Skeletal muscle satellite cell (primary cell): ENCODE measurements at regions not wholly inside any gene's neighbourhood (a gene's known extent, or its start where the extent isn't known, plus 50 kb on each side); places are given as distances from the start of the nearest gene placed in this dataset.
"Not testable (repeated sequence)": the region's sequence is repeated elsewhere in the genome, so short reads cannot be mapped to it uniquely, and the experiment has no call there.

Experiments
- H3K27me3 ChIP-seq: 2 replicates; pipeline ENCODE4 v1.7.0; 2013; ENCODE audit warnings: low read length; ENCODE audit not compliant: control insufficient read depth, insufficient read depth
- H3K36me3 ChIP-seq: 2 replicates; pipeline ENCODE4 v1.7.0; 2013; ENCODE audit warnings: mild to moderate bottlenecking, control low read depth, low read length; ENCODE audit not compliant: insufficient read depth
- H3K4me1 ChIP-seq: 2 replicates; pipeline ENCODE4 v1.7.0; 2013; ENCODE audit warnings: low read length; ENCODE audit not compliant: control insufficient read depth, insufficient read depth
- H3K4me2 ChIP-seq: 2 replicates; pipeline ENCODE4 v1.7.0; 2013; ENCODE audit warnings: mild to moderate bottlenecking, low read length
- H3K4me3 ChIP-seq: 2 replicates; pipeline ENCODE4 v1.7.0; 2013; ENCODE audit warnings: low read length
- H3K9ac ChIP-seq: 2 replicates; pipeline ENCODE4 v1.7.0; 2013; ENCODE audit warnings: mild to moderate bottlenecking, low read depth, low read length, moderate library complexity
- H3K9me3 ChIP-seq: replicated peaks from 2 replicates; pipeline ENCODE4 v1.7.0; 2013; ENCODE audit warnings: mild to moderate bottlenecking, control low read depth, low read length

DNA sequence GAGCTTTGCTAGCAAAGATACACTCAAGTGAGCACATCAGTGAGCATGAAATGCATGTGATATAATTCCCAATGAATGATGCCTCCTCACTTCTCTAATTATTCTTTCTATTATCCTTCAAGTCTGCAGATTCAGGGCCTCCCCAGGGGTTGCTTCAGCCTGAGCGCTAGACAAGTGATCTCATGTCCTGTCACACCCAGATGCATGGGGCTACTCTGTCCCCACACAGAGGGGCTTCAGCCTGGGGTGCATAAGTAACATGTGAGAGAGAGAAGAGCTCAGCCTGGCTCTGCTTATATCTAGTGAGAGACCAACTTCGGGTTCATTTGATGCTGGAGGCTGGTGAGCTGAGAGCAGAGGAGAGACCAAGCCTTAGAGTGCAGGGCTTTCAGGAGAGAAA lies 85.2 kb downstream of the VPREB1 start:
- Histone ChIP-seq H3K4me2 (no peak overlapping the region), H3K9me3 (no peaks in the 10 kb centered on the region), H3K36me3 (no peaks in the 10 kb centered on the region), H3K4me1 (no peaks in the 10 kb centered on the region), H3K9ac (no peak overlapping the region), H3K27me3 (peaks cover 2% of the 10 kb centered on the region), H3K4me3 (no peak overlapping the region)

DNA sequence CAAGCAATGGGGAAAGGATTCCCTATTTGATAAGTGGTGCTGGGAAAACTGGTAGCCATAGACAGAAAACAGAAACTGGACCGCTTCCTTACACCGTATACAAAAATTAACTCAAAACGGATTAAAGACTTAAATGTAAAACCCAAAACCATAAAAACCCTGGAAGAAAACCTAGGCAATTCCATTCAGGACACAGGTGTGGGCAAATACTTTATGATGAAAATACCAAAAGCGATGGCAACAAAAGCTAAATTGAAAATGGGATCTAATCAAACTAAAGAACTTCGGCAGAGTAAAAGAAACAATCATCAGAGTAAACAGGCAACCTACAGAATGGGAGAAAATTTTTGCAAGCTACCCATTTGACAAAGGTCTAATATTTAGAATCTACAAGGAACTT lies 91.1 kb downstream of the VPREB1 start:
- H3K36me3 ChIP-seq, H3K9ac ChIP-seq, H3K9me3 ChIP-seq, H3K4me2 ChIP-seq, H3K4me3 ChIP-seq, H3K4me1 ChIP-seq: not testable (repeated sequence)
- peaks cover 34% of the 10 kb centered on the region for H3K27me3 ChIP-seq

DNA sequence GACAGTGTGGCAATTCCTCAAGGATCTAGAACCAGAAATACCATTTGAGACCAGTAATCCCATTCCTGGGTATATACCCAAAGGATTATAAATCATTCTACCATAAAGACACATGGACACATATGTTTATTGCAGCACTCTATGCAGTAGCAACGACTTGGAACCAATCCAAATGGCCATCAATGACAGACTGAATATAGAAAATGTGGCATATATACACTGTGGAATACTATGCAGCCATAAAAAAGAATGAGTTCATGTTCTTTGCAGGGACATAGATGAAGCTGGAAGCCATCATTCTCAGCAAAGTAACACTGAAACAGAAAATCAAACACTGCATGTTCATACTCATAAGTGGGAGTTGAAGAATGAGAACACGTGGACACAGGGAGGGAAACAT lies 91.7 kb downstream of the VPREB1 start:
- not testable (repeated sequence) for H3K4me3 ChIP-seq, H3K4me1 ChIP-seq, H3K36me3 ChIP-seq, H3K9me3 ChIP-seq, H3K4me2 ChIP-seq, H3K9ac ChIP-seq
- peaks cover 38% of the 10 kb centered on the region for H3K27me3 ChIP-seq

DNA sequence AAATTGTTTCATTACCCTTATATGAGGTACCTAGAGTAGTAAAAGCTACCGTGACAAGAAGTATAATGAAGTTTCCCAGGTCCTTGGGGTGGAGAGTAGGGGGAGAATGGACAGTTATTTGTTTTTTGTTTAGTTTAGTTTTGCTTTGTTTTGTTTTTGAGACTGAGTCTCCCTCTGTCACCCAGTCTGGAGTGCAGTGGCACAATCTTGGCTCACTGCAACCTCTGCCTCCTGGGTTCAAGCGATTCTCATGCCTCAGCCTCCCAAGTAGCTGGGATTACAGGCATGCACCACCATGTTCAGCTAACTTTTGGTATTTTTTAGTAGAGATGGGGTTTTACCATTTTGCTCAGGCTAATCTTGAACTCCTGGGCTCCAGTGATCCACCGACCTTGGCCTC lies 94.2 kb downstream of the VPREB1 start:
- peaks cover 44% of the 10 kb centered on the region for H3K27me3 ChIP-seq
- not testable (repeated sequence) for H3K4me2 ChIP-seq, H3K9ac ChIP-seq, H3K9me3 ChIP-seq, H3K4me1 ChIP-seq, H3K36me3 ChIP-seq, H3K4me3 ChIP-seq

DNA sequence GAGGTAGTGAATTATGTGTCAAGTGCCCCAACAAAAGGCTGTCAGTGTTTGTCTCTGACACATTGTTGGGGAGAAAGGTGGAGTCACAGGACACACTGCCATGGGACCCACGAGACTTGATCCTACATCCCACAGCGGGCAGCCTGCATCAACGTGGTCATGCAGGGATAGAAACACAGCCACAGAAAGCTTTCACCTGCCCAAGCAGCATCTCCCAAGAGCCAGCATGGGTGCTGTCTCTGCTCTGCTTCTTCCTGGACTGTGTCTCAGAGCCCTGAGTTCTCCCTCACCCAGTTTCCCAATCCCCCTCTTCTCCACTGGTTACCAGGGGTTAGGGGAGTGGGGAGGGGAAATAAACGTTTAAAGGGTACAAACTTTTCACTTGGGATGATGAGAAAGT lies 97.2 kb downstream of the VPREB1 start:
- no peak overlapping the region for H3K4me2 ChIP-seq

DNA sequence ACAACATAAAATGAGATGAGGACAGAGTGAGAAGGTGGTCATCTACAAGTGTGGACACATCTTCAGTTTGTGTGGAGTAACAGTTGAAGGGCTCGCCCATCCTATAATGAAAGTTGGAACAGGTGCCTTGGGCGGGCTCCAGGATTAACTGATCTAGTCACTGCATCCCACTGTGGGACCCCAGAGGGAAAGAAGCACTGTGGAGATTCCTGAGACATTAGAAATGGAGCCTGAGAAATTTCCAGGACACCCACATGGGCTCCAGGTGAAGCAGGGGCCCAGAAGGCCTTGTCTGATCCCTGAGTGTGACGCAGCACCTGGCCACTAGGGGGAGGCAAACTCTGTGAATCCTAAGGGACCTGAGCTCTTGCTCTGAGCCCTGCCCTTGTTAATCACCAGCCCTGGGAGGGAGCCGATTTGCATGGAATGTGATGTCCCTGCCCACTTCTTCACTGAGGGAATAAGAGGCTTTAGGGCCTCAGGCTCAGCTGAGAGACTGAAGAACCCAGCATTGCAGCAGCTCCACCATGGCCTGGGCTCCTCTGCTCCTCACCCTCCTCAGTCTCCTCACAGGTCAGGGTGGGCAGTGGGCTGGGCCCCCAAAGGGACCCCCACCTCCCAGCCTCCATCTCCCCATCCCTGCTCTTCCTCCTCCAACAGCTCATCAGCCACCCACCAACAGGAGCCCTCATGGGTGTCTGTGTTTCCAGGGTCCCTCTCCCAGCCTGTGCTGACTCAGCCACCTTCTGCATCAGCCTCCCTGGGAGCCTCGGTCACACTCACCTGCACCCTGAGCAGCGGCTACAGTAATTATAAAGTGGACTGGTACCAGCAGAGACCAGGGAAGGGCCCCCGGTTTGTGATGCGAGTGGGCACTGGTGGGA lies 98.4 kb downstream of the VPREB1 start:
- no peak overlapping the region for H3K9ac ChIP-seq
- H3K9me3 ChIP-seq: no peaks in the 10 kb centered on the region
- no peak overlapping the region for H3K4me2 ChIP-seq
- H3K36me3 ChIP-seq: no peaks in the 10 kb centered on the region
- H3K4me3 ChIP-seq: no peak overlapping the region
- peaks cover 48% of the 10 kb centered on the region for H3K27me3 ChIP-seq
- no peaks in the 10 kb centered on the region for H3K4me1 ChIP-seq

More for the DNA sequence above, 97.2 kb downstream of the VPREB1 start:
- H3K9ac ChIP-seq: no peak overlapping the region
- peaks cover 42% of the 10 kb centered on the region for H3K27me3 ChIP-seq
- H3K4me1 ChIP-seq: no peaks in the 10 kb centered on the region
- H3K4me3 ChIP-seq: no peak overlapping the region
- no peaks in the 10 kb centered on the region for H3K9me3 ChIP-seq
- no peaks in the 10 kb centered on the region for H3K36me3 ChIP-seq

DNA sequence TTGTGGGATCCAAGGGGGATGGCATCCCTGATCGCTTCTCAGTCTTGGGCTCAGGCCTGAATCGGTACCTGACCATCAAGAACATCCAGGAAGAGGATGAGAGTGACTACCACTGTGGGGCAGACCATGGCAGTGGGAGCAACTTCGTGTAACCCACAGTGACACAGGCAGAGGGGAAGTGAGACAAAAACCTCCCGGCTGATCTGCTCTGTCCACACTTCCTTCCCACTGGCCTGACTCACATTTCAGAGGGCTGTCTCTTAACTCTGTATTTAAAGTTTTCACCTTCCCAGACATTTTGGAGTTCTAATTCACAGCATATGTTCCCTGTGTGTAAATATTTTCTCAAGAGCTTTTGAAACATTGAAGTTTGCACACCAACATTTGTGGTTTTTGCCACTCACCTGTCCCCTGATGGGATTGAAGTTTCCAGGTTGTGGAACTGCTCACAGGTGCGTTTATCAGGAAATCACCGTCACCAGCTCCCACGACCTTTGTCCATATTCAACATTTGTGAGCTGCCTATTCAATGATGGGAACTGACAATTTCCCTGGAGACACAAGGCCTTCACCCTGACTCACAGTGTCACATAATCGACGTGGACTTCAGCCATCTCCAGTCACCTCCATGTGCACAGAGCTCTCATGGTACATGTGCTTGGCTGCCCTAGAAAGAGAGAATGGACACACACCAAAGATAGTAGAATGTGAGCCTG lies 99.2 kb downstream of the VPREB1 start:
- Histone ChIP-seq H3K36me3 (no peaks in the 10 kb centered on the region), H3K27me3 (peaks cover 49% of the 10 kb centered on the region), H3K9ac (no peak overlapping the region), H3K9me3 (no peaks in the 10 kb centered on the region), H3K4me2 (no peak overlapping the region), H3K4me3 (no peak overlapping the region), H3K4me1 (no peaks in the 10 kb centered on the region)

DNA sequence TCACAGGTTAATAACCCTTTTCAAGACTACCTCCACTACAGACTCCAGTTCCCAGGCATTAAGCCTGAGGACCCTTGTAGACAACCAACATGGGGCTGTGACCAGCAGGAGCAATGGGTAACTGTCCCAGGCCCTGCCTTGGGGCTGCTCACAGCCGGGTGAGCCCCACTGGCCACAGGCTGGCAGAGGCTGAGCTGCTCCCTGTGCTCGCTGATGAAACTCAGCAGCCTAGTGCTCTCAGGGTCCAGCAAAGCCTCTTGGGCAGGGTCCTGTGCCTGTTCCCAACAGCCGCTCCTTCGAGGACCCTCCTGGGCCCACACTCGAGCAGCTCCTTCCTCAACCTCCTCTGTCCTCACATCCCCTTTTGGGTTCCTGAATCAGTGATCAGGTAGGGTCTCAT lies 99.8 kb downstream of the VPREB1 start:
- Histone ChIP-seq H3K9ac (no peak overlapping the region), H3K36me3 (no peaks in the 10 kb centered on the region), H3K4me1 (no peaks in the 10 kb centered on the region), H3K4me2 (no peak overlapping the region), H3K9me3 (no peaks in the 10 kb centered on the region), H3K27me3 (peaks cover 54% of the 10 kb centered on the region), H3K4me3 (no peak overlapping the region)

DNA sequence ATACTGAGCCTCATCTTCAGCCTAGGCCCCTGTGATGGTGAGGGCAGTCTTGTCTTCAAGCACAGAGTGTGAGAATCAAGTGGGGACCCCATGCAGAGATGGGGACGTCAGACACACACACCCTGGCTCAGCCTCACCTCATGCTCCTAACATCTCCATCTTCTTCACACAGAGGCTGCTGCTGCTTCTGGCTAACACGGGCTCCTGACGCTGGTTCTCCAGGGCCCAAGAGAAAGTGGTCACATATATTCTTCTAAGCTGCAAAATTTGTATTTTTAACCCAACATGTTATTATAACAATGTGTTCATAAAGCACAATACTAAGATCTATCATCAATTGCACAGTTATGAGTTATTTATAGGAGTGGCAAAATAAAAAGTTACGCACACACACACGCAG lies 101.2 kb downstream of the VPREB1 start:
- no peaks in the 10 kb centered on the region for H3K4me1 ChIP-seq

DNA sequence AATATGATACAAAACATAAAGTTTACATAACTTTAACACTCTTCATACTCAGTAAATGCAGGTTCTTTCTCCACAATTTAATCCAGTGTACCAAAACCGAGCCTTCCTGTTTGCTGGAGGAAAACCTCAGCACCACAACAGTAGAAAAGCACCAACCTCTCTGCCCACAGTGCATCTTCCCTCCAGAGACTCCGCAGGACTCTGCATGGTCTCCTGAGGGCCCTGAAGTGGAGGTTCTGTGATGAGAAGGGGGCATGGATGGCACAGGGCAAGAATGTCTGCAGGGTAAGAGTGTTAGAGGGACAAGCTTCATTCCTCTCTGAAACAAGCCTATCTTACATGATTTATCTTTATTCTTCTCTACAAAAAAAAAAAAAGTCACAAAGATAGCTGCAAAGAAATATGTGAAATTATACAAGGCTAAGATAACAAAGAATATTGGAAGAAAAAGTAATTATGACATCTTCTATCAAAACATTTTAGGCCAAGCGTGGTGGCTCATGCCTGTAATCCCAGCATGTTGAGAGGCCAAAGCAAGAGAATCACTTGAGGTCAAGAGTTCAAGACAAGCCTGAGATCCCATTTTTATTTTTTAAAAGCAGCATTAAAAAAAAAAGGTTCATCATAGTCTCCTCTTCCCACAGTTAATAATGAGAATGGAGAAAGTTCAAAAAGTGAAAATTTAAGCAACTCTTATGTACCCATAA lies 102.0 kb downstream of the VPREB1 start:
- Histone ChIP-seq H3K4me2 (no peak overlapping the region), H3K9ac (no peak overlapping the region), H3K27me3 (peaks cover 55% of the 10 kb centered on the region), H3K4me3 (no peak overlapping the region), H3K36me3 (no peaks in the 10 kb centered on the region), H3K4me1 (no peaks in the 10 kb centered on the region), H3K9me3 (no peaks in the 10 kb centered on the region)

More for the DNA sequence above, 101.2 kb downstream of the VPREB1 start:
- Histone ChIP-seq H3K4me2 (no peak overlapping the region), H3K4me3 (no peak overlapping the region), H3K9ac (no peak overlapping the region), H3K36me3 (no peaks in the 10 kb centered on the region), H3K9me3 (no peaks in the 10 kb centered on the region), H3K27me3 (peaks cover 53% of the 10 kb centered on the region)

DNA sequence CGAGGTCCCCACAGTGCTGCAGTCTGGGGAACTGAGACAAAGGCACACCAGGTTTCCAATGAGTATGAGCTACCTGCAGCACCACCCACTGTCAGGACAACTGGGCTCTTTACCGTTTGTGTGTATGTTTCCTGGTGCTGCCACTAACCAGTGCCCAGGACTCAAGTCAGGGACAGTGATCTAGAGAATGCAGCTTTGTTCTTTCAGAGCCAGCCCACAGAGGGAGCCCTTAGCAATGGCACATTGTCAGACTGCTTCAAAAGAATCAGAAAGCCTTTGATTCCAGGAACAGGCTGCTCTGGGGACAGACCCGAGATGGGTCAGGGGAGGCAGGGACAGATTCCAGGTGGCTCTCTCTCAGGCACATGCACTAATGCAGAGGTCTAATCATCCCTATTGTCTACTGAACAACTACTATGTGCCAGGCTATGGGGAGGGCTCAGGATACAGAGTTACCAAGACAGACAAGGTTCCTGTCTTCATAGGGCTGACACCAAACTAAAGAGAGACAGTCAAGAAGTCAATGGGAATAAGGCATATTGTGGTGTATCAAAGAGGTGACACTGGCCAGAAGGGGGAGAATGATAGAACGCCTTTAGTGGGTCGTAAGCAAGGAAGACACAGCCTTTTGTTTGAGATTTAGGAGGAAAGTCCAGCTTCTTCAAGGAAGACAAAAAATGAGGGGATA lies 103.7 kb downstream of the VPREB1 start:
- Histone ChIP-seq H3K9me3 (no peaks in the 10 kb centered on the region), H3K27me3 (peaks cover 65% of the 10 kb centered on the region), H3K4me1 (no peaks in the 10 kb centered on the region), H3K36me3 (no peaks in the 10 kb centered on the region), H3K4me2 (no peak overlapping the region), H3K9ac (no peak overlapping the region), H3K4me3 (no peak overlapping the region)
